Tibial nerve (tissue), 4 donors: ENCODE measurements at regions not wholly inside any gene's neighbourhood (a gene's known extent, or its start where the extent isn't known, plus 50 kb on each side); places are given as distances from the start of the nearest gene placed in this dataset.

Source experiments
- DNase-seq, 2 donors: peaks; one replicate each; pipeline ENCODE4 v3.0.0-alpha.2; 2019; ENCODE audit warnings: low spot score in 2 of 2
- H3K27ac ChIP-seq, 4 donors: fragments of 200-600 bp; sonication (generic) in 3 of 4; one replicate each; pipeline ENCODE4 v1.5.1; 2017 to 2019; ENCODE audit warnings: mild to moderate bottlenecking in 1 of 4
- H3K27me3 ChIP-seq, 2 donors: fragments of 200-600 bp; sonication (generic) in 1 of 2; one replicate each; pipeline versions ENCODE4 v1.5.1 to v1.6.0; 2017 to 2019
- H3K36me3 ChIP-seq, 3 donors: fragments of 200-600 bp; sonication (generic); one replicate each; pipeline ENCODE4 v1.5.1; 2018 to 2019
- H3K4me1 ChIP-seq, 4 donors: fragments of 200-600 bp; sonication (generic) in 3 of 4; one replicate each; pipeline ENCODE4 v1.5.1; 2017 to 2019
- H3K4me3 ChIP-seq, 4 donors: fragments of 200-600 bp; sonication (generic) in 3 of 4; one replicate each; pipeline ENCODE4 v1.5.1; 2017 to 2019; ENCODE audit warnings: mild to moderate bottlenecking in 1 of 4, moderate library complexity in 1 of 4
- H3K9me3 ChIP-seq, 4 donors: fragments of 200-600 bp; sonication (generic) in 3 of 4; one replicate each; pipeline ENCODE4 v1.5.1; 2017 to 2019
- EP300 ChIP-seq, 2 donors: sonication (generic); formaldehyde crosslinking; IDR thresholded peaks; one replicate each; pipeline ENCODE4 v1.6.1; 2017; ENCODE audit warnings: antibody characterized with exemption in 2 of 2, mild to moderate bottlenecking in 1 of 2
- POLR2A ChIP-seq, 2 donors: fragments of 450-650 bp; IDR thresholded peaks; one replicate each; pipeline ENCODE4 v1.6.1; 2017; ENCODE audit warnings: antibody characterized with exemption in 2 of 2, mild to moderate bottlenecking in 2 of 2, moderate library complexity in 2 of 2
- WGBS, 2 donors: methylation state at CpG; one replicate each; pipeline ENCODE4 v1.1.5; 2018; 5-methylcytosine and 5-hydroxymethylcytosine counted together
- TF ChIP-seq, protein P1 (sequence below), 5 experiments: fragments of 200-600 bp in 3 of 5; fragments of 450-650 bp in 2 of 5; sonication (generic) in 3 of 5; IDR thresholded peaks; one replicate each; pipeline ENCODE4 v1.5.1; 2016 to 2019; ENCODE audit warnings: antibody characterized with exemption in 5 of 5, mild to moderate bottlenecking in 3 of 5, moderate library complexity in 2 of 5

DNA sequence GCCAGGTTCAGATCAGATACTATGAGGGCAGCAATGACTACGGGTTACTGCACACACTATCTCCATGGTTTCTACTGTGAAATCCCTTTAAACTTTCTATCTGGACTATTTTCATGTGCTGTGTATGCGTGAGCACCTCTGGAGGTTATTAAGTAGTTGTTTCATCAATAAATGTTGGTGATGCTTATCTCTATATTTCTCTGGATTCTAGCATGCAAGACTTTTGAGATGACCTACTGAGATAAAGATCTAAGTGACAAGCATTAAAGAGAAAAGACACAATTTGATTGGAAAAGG lies 194.0 kb downstream of the NRIP1 start:
- H3K27me3 ChIP-seq, result no peaks in the 10 kb centered on the region
- TF ChIP-seq, protein P1, sequence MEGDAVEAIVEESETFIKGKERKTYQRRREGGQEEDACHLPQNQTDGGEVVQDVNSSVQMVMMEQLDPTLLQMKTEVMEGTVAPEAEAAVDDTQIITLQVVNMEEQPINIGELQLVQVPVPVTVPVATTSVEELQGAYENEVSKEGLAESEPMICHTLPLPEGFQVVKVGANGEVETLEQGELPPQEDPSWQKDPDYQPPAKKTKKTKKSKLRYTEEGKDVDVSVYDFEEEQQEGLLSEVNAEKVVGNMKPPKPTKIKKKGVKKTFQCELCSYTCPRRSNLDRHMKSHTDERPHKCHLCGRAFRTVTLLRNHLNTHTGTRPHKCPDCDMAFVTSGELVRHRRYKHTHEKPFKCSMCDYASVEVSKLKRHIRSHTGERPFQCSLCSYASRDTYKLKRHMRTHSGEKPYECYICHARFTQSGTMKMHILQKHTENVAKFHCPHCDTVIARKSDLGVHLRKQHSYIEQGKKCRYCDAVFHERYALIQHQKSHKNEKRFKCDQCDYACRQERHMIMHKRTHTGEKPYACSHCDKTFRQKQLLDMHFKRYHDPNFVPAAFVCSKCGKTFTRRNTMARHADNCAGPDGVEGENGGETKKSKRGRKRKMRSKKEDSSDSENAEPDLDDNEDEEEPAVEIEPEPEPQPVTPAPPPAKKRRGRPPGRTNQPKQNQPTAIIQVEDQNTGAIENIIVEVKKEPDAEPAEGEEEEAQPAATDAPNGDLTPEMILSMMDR (IDR thresholded peaks at IDR 0.05), result no peak
- TF ChIP-seq EP300 (IDR thresholded peaks at IDR 0.05) (no peak), POLR2A (IDR thresholded peaks at IDR 0.05) (no peak)
- H3K4me3 ChIP-seq, result no peak overlapping the region
- no peaks in the 10 kb centered on the region for H3K36me3 ChIP-seq
- WGBS, 2 donors, result 85 to 88% methylated on average over 2 of the region's 2 CpGs
- H3K4me1 ChIP-seq, result peaks cover 0 to 55% (median 15%) of the 10 kb centered on the region in 4 donors
- no peak overlapping the region for H3K27ac ChIP-seq
- no peak for DNase-seq
- no peaks in the 10 kb centered on the region for H3K9me3 ChIP-seq

DNA sequence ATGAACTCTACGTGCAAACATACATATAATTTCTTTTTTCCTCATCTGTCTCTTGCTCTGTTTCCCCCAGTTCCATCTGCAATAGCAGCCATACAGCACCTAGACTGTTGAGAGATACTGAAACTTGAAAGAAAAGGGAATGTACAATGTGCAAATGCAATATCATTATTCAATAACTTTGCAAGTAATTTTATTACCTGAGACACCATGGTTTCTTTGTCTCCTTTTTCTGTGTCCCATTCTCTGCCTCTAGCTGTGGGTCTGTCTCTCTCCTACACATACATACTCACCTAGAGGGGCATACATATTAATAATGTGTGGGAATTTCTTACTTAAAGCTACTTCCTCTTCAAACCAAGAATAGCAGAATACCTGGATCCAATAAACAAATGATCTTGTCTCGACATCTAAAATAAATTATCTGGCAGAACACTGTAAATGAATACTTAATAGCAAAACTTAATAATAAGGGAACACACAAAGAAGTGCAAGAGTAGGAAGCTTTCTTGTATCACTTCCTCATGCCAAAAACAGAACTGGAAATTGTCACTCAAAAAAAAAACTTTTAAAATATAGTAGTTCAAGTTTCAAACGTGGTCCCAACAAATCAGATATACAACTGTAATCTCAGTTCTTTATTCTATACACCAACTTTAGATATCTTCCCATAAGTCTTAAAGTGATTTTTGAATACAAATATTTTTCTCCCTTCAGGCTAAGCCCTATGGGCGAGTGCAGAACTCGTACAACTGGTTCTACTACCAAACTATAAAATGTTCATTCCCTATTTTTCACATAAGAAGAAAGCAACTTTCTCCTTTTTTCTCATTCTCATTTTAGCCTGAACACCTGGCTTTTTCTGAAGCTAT lies 194.6 kb downstream of the NRIP1 start:
- TF ChIP-seq EP300 (IDR thresholded peaks at IDR 0.05) (no peak), POLR2A (IDR thresholded peaks at IDR 0.05) (no peak)
- TF ChIP-seq, protein P1 (IDR thresholded peaks at IDR 0.05), result no peak
- 66 to 70% methylated on average over 5 of the region's 5 CpGs for WGBS, 2 donors

DNA sequence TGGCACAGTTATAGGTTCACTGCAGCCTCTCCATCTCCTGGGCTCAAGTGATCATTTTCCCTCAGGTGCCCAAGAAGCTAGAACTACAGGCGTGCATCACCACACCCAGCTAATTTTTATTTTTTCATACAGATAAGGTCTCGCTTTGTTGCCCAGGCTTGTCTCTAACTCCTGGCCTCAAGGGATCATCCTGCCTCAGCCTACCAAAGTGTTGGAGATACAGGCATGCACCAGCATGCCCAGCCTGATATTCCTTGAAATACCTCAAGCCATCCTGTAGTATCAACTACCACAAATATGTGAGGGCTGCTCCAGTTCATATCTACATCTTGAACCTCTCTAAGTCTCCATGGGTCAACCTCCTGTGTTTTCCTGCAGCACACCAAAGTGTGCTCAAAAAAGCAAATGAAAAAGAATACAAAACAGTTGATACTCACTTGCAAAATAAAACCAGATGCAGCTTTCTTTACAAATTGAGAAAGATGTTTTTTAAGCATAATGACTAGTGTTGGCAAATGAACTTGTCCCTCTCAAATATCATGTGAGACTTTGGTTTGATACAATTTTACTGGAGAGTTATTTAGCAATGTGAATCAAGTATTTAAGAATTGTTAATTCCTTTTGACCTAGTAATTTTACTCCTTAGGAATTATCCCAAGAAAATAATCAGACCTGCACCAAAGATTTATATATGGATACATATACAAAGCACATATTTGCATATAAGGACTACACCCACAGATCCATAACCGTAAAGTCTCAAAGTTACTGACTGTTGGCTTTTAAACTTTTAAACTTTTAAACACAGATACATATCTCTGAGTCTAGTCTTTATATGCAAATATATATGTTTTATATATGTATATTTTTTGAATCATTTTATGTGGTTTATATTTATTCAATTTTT lies 197.7 kb downstream of the NRIP1 start:
- Histone ChIP-seq H3K4me3 (no peak overlapping the region), H3K9me3 (no peaks in the 10 kb centered on the region), H3K36me3 (no peaks in the 10 kb centered on the region), H3K27me3 (no peaks in the 10 kb centered on the region), H3K4me1 (peaks cover 0 to 66% (median 8%) of the 10 kb centered on the region in 4 donors), H3K27ac (no peak overlapping the region)
- 84 to 90% methylated on average over 3 of the region's 3 CpGs for WGBS, 2 donors
- no peak for TF ChIP-seq POLR2A (IDR thresholded peaks at IDR 0.05)
- TF ChIP-seq, protein P1 (IDR thresholded peaks at IDR 0.05), result no peak
- TF ChIP-seq EP300 (IDR thresholded peaks at IDR 0.05), result no peak
- DNase-seq, result no peak

More for the DNA sequence above, 194.6 kb downstream of the NRIP1 start:
- Histone ChIP-seq H3K27ac (no peak overlapping the region), H3K4me3 (no peak overlapping the region), H3K9me3 (no peaks in the 10 kb centered on the region), H3K27me3 (no peaks in the 10 kb centered on the region), H3K4me1 (peaks cover 0 to 49% (median 11%) of the 10 kb centered on the region in 4 donors), H3K36me3 (no peaks in the 10 kb centered on the region)
- no peak for DNase-seq

DNA sequence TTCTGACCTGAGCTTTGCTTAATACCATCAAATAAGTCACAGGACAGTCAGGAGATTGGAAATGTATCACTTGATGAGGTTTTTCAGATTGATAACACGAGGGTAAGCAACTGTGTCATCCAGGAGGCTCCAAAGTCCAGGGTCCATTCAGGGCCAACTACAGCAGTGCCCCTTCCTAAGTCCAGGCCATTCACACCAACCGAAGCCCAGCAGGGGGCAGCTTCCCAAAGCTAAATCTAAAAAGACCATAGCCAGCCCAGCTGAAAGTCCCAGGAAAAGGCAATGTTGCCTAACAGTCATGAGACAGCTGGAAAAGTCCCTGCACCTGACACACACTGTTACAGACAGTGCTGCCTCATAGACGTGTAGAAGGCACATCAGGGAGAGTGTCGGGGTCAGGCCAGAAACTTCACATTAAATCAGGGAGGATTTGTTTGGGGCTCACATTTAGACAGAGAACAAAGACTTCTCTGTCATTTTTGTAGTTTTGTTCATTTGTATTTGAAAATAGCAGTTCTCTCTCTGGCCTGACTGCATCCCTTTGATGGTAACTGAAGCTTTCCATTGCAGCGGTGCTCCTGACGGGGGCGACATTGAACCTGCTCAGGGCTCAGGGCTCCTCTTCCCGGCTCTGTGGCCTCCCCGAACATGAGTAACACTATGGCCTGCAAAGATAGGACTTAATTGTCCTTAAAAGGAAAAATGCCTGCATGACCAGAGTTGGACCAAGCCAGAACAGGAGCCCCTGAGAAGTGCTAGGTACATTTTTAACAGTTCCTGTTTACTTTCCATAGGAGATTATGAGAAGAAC lies 200.4 kb downstream of the NRIP1 start:
- WGBS, 2 donors, result 20 to 36% methylated on average over 9 of the region's 9 CpGs
- TF ChIP-seq, protein P1 (IDR thresholded peaks at IDR 0.05), result peak; percentile 35 to 68 (median 56)
- no peak for TF ChIP-seq POLR2A (IDR thresholded peaks at IDR 0.05)
- peak in 1 of 2 donors; percentile 68 for TF ChIP-seq EP300 (IDR thresholded peaks at IDR 0.05)
- Histone ChIP-seq H3K4me3 (no peak overlapping the region), H3K9me3 (no peaks in the 10 kb centered on the region), H3K36me3 (no peaks in the 10 kb centered on the region), H3K4me1 (peaks cover 0 to 63% (median 7%) of the 10 kb centered on the region in 4 donors), H3K27ac (peak overlapping the region in 2 of 4 donors; percentile 51 to 73), H3K27me3 (no peaks in the 10 kb centered on the region)
- peak; percentile 42 to 77 for DNase-seq
